ENCODE measurements at regions not wholly inside any gene's neighbourhood (a gene's known extent, or its start where the extent isn't known, plus 50 kb on each side); places are given as distances from the start of the nearest gene placed in this dataset.

- Histone ChIP-seq H3K4me1 (ENCODE audit: control insufficient read depth, insufficient read depth, low read length) (no peaks in the 10 kb centered on the region), H3K4ac (ENCODE audit: low read depth, low read length) (no peak overlapping the region), H3K36me3 (ENCODE audit: control insufficient read depth, insufficient read depth, low read length) (no peaks in the 10 kb centered on the region), H3K9me3 (ENCODE audit: control insufficient read depth, insufficient read depth, low read length) (no peaks in the 10 kb centered on the region; the same call in 1 of the 2 replicates), H3K4me3 (ENCODE audit: insufficient read depth, low read depth, low read length) (no peak overlapping the region), H4K8ac (ENCODE audit: low read depth in 2 of 2, low read length in 2 of 2) (no peak overlapping the region), H2AFZ (replicated peaks; ENCODE audit: low read length, poor library complexity) (peak overlapping the region; percentile 13), H3K56ac (ENCODE audit: extremely low read depth, insufficient read depth, low read length) (no peak overlapping the region), H3K9me1 (ENCODE audit: insufficient read depth, low read length) (no peaks in the 10 kb centered on the region; the same call in 1 of the 2 replicates), H3K18ac (ENCODE audit: low read depth, low read length) (no peak overlapping the region), H3K23ac (ENCODE audit: low read depth, low read length) (no peak overlapping the region), H2BK120ac (ENCODE audit: low read depth, low read length) (no peak overlapping the region), H2AK9ac (replicated peaks; ENCODE audit: low read depth, low read length, poor library complexity) (no peak overlapping the region), H3K14ac (replicated peaks; ENCODE audit: low read depth, low read length) (no peak overlapping the region), H4K20me1 (ENCODE audit: insufficient read depth, low read length) (no peaks in the 10 kb centered on the region), H2BK15ac (ENCODE audit: low read depth, low read length) (no peak overlapping the region), H3K9ac (ENCODE audit: low read depth, low read length) (no peak overlapping the region), H2BK5ac (ENCODE audit: low read depth, low read length, poor library complexity, severe bottlenecking) (no peak overlapping the region), H3K79me1 (ENCODE audit: low read depth in 1 of 2, low read length in 2 of 2) (no peaks in the 10 kb centered on the region), H3K4me2 (ENCODE audit: low read depth, low read length) (no peak overlapping the region), H4K91ac (ENCODE audit: insufficient read depth, low read depth, low read length) (no peak overlapping the region), H2AK5ac (ENCODE audit: low read depth, low read length) (no peak overlapping the region), H3K27me3 (ENCODE audit: control insufficient read depth, insufficient read depth, low read length) (no peaks in the 10 kb centered on the region; the same call in none of the 2 replicates), H4K5ac (ENCODE audit: low read depth, low read length) (no peak overlapping the region), H2BK20ac (ENCODE audit: low read depth, low read length) (no peak overlapping the region), H3K27ac (ENCODE audit: insufficient read depth, low read length) (no peak overlapping the region)
- WGBS, 2 experiments (ENCODE audit: extremely low coverage in 2 of 2, insufficient read length in 1 of 2): 78% methylated on average over 13 of the region's 15 CpGs; no CpG with 5 or more reads in 1 of the 2 experiments
- in situ Hi-C loops (cut with MboI; ENCODE audit: low sequenced_read_pairs): no loop called here
- POLR2A ChIA-PET (ENCODE audit: unreplicated experiment): no interaction called here
- intact Hi-C loops (cut with micrococcal nuclease): no loop called here
- no TSS peak for BruUV-seq (replicated peaks)
- DNase-seq (no peak), ATAC-seq (ENCODE audit: low read depth) (no peak)
- TF ChIP-seq RAD21 (IDR thresholded peaks at IDR 0.05; ENCODE audit: low read length) (no peak), POLR2A (IDR thresholded peaks at IDR 0.05; ENCODE audit: low read depth, low read length) (no peak), SMC3 (IDR thresholded peaks at IDR 0.05; ENCODE audit: low read depth, low read length) (no peak)
- CTCF ChIA-PET: interaction anchor here (1.2 kb wide), 1 partner anchor 66 kb away, joined by 7 read pairs; no protein-coding TSS in a partner anchor
- dilution Hi-C loops (cut with HindIII; ENCODE audit: low sequenced_read_pairs, unreplicated experiment): no loop called here
These were observed 509.3 kb downstream of the QKI start for GRCh38 chr6:163923658-163924411.

Measured in IMR-90 (cell line).